Panc1 (cell line): ENCODE measurements at regions not wholly inside any gene's neighbourhood (a gene's known extent, or its start where the extent isn't known, plus 50 kb on each side); places are given as distances from the start of the nearest gene placed in this dataset.

ENCODE experiments used
- ATAC-seq: fragments of 200-7000 bp; cut with Tn5 transposase; 2 replicates; pipeline ENCODE4 v1.9.1; 2020; ENCODE audit warnings: mild to moderate bottlenecking, moderate library complexity
- BruUV-seq: library from RNA; stranded (reverse); fragments of 400-500 nt; replicated peaks from 2 replicates; lab custom pipeline; 2021; lab: Mats Ljungman, UMichigan
- CTCF ChIA-PET: fragments of 300-600 bp; sonication (Branson Sonifier 250); formaldehyde crosslinking; loops from one replicate; lab custom pipeline; 2022; ENCODE audit warnings: antibody characterized with exemption; lab: Charles Lee
- POLR2A ChIA-PET: fragments of 300-600 bp; sonication (Branson Sonifier 250); formaldehyde crosslinking; loops from one replicate; lab custom pipeline; 2022; ENCODE audit warnings: antibody characterized with exemption; lab: Charles Lee
- DNase-seq: peaks from one replicate; pipeline ENCODE4 v3.0.0-alpha.2; 2010; ENCODE audit warnings: low read depth, low spot score
- H3K27ac ChIP-seq: 2 replicates; pipeline ENCODE4 v1.5.1; 2011; ENCODE audit warnings: mild to moderate bottlenecking, low read length, inconsistent platforms
- H3K27me3 ChIP-seq: fragments of 200-500 bp; sonication (Bioruptor generic); 2 replicates; pipeline ENCODE4 v1.6.0; 2014; ENCODE audit warnings: low read length, inconsistent platforms; ENCODE audit not compliant: control insufficient read depth, insufficient read depth
- H3K36me3 ChIP-seq: fragments of 200-500 bp; sonication (Bioruptor generic); 2 replicates; pipeline ENCODE4 v1.5.1; 2014; ENCODE audit warnings: inconsistent platforms, mild to moderate bottlenecking, low read length, moderate library complexity; ENCODE audit not compliant: control insufficient read depth, insufficient read depth
- H3K4me1 ChIP-seq: 2 replicates; pipeline ENCODE4 v1.5.1; 2011; ENCODE audit warnings: inconsistent platforms, mild to moderate bottlenecking, low read length, moderate library complexity; ENCODE audit not compliant: control insufficient read depth, insufficient read depth
- H3K4me3 ChIP-seq, 2 experiments: 2 replicates each; pipeline ENCODE4 v1.5.1; 2011 to 2012; ENCODE audit warnings: low read depth in 2 of 2, low read length in 2 of 2, mild to moderate bottlenecking in 2 of 2, inconsistent platforms in 1 of 2, moderate library complexity in 1 of 2
- H3K9me3 ChIP-seq: fragments of 200-500 bp; sonication (Bioruptor generic); 2 replicates; pipeline ENCODE4 v1.5.1; 2014; ENCODE audit warnings: low read depth, mild to moderate bottlenecking, inconsistent platforms, low read length, moderate library complexity; ENCODE audit not compliant: control insufficient read depth, insufficient read depth
- CTCF ChIP-seq: fragments of 450-650 bp; IDR thresholded peaks from 2 replicates; pipeline ENCODE4 v1.5.1; 2017; ENCODE audit warnings: mild to moderate bottlenecking
- POLR2AphosphoS5 ChIP-seq: IDR thresholded peaks from 2 replicates; pipeline ENCODE4 v1.6.1; 2012; ENCODE audit warnings: mild to moderate bottlenecking, low read depth, low read length, moderate library complexity
- REST ChIP-seq, 2 experiments: IDR thresholded peaks; 2 replicates each; pipeline ENCODE4 v1.6.1; 2011 to 2012; ENCODE audit warnings: low read depth in 2 of 2, control low read depth in 1 of 2, low read length in 1 of 2, mild to moderate bottlenecking in 1 of 2, moderate library complexity in 1 of 2; ENCODE audit not compliant: insufficient read depth in 1 of 2
- SIN3A ChIP-seq: IDR thresholded peaks from 2 replicates; pipeline ENCODE4 v1.6.1; 2012; ENCODE audit warnings: low read depth, mild to moderate bottlenecking, low read length, moderate library complexity, borderline replicate concordance; ENCODE audit not compliant: insufficient read depth
- TCF7L2 ChIP-seq: IDR thresholded peaks from 2 replicates; pipeline ENCODE4 v1.6.1; 2011; ENCODE audit warnings: mild to moderate bottlenecking, low read depth, low read length, inconsistent platforms
- in situ Hi-C: cut with HindIII; loops from 2 replicates; pipeline ENCODE4 v1.10.0; 2016; ENCODE audit warnings: low sequenced_read_pairs, low pct_unique_long_range_greater_than_20kb
- intact Hi-C: fragments of 100-400 bp; cut with micrococcal nuclease; formaldehyde crosslinking; loops from one replicate; pipeline ENCODE4 v1.10.0; 2022; ENCODE audit not compliant: unreplicated experiment

GRCh38 chr18:78856569-78857313 is 122.9 kb upstream of the SALL3 start:
- Histone ChIP-seq H3K27me3 (peaks cover 24% of the 10 kb centered on the region), H3K36me3 (no peaks in the 10 kb centered on the region), H3K9me3 (no peaks in the 10 kb centered on the region; the same call in 1 of the 2 replicates), H3K27ac (no peak overlapping the region), H3K4me3 (no peak overlapping the region), H3K4me1 (peaks cover 4% of the 10 kb centered on the region; the same call in 1 of the 2 replicates)
- in situ Hi-C loops: no loop called here
- no peak for TF ChIP-seq CTCF
- TF ChIP-seq TCF7L2: no peak
- TF ChIP-seq REST (IDR thresholded peaks at IDR 0.05; ENCODE audit: insufficient read depth in 1 of 2, low read depth in 2 of 2, low read length in 1 of 2): no peak
- intact Hi-C loops: no loop called here
- POLR2A ChIA-PET: no interaction called here
- no TSS peak for BruUV-seq
- ATAC-seq: no peak
- DNase-seq: no peak
- CTCF ChIA-PET: no interaction called here

- Histone ChIP-seq H3K4me1 (peaks cover 4% of the 10 kb centered on the region; the same call in 1 of the 2 replicates), H3K27me3 (peaks cover 24% of the 10 kb centered on the region), H3K9me3 (no peaks in the 10 kb centered on the region), H3K27ac (no peak overlapping the region), H3K4me3 (no peak overlapping the region), H3K36me3 (no peaks in the 10 kb centered on the region)
- no peak for TF ChIP-seq CTCF
- TF ChIP-seq TCF7L2: no peak
- TF ChIP-seq SIN3A: no peak
- no peak for TF ChIP-seq POLR2AphosphoS5
- TF ChIP-seq REST (IDR thresholded peaks at IDR 0.05; ENCODE audit: insufficient read depth in 1 of 2, low read depth in 2 of 2, low read length in 1 of 2): no peak
- intact Hi-C loops: no loop called here
- in situ Hi-C loops: no loop called here
- ATAC-seq (no peak), DNase-seq (no peak)
- ChIA-PET CTCF (no interaction called here), POLR2A (no interaction called here)
- BruUV-seq: no TSS peak
Observed at GRCh38 chr18:78857314-78858150, 122.1 kb upstream of the SALL3 start.
